ENCODE measurements at regions not wholly inside any gene's neighbourhood (a gene's known extent, or its start where the extent isn't known, plus 50 kb on each side); places are given as distances from the start of the nearest gene placed in this dataset.

DNA sequence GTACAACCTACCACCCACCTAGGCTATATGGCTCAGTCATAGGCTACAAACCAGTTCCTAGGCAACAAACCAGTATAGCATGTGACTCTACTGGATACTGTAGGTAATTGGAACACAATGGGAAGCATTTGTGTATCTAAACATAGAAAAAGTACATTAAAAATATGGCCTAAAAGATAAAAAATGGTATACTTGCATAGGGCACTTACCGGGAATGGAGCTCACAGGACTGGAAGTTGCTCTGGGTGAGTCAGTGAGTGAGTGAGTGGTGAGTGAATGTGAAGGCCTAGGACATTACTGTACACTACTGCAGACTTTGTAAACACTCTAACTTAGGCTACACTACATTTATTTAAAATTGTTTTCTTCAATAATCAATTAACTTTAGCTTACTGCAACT is 139.2 kb upstream of the RBPJ start:
- intact Hi-C loops (cut with micrococcal nuclease) = no loop called here
- H3K27ac Mint-ChIP-seq = no peak overlapping the region
- Histone ChIP-seq H3K36me3 (ENCODE audit: control insufficient read depth, insufficient read depth, low read length) (no peaks in the 10 kb centered on the region), H3K27me3 (ENCODE audit: control insufficient read depth, insufficient read depth, low read length) (no peaks in the 10 kb centered on the region), H3K4me1 (ENCODE audit: control insufficient read depth, insufficient read depth, low read length) (no peaks in the 10 kb centered on the region), H3K27ac (ENCODE audit: low read length) (no peak overlapping the region), H3K4me3 (ENCODE audit: low read length) (no peak overlapping the region), H3K9me3 (ENCODE audit: control insufficient read depth, insufficient read depth, low read length) (no peaks in the 10 kb centered on the region)
- DNase-seq (no peak), ATAC-seq (no peak)
- TF ChIP-seq CTCF (IDR thresholded peaks at IDR 0.05) = no peak
- peaks cover 0 to 6% of the 10 kb centered on the region in 2 donors for H3K27me3 Mint-ChIP-seq (ENCODE audit: low read depth in 2 of 2)
- H3K9me3 Mint-ChIP-seq = no peaks in the 10 kb centered on the region
- 83% methylated on average over 1 of the region's 1 CpG for WGBS (ENCODE audit: insufficient coverage)
- H3K36me3 Mint-ChIP-seq = no peaks in the 10 kb centered on the region
- no peaks in the 10 kb centered on the region for H3K4me1 Mint-ChIP-seq
- H3K4me3 Mint-ChIP-seq = no peak overlapping the region

GRCh38 chr4:26183017-26183416 is 137.8 kb upstream of the RBPJ start:
- no peak for TF ChIP-seq CTCF (IDR thresholded peaks at IDR 0.05)
- WGBS (ENCODE audit: insufficient coverage) = 95% methylated on average over 4 of the region's 5 CpGs

GRCh38 chr4:26185436-26185835 is 135.4 kb upstream of the RBPJ start:
- H3K36me3 ChIP-seq (ENCODE audit: control insufficient read depth, insufficient read depth, low read length) = no peaks in the 10 kb centered on the region
- peaks cover 5 to 11% of the 10 kb centered on the region in 2 donors for H3K27me3 Mint-ChIP-seq (ENCODE audit: low read depth in 2 of 2)
- H3K27ac Mint-ChIP-seq = no peak overlapping the region
- TF ChIP-seq CTCF (IDR thresholded peaks at IDR 0.05) = no peak
- no peaks in the 10 kb centered on the region for H3K36me3 Mint-ChIP-seq
- no peak overlapping the region for H3K4me3 ChIP-seq (ENCODE audit: low read length)
- DNase-seq (no peak), ATAC-seq (no peak)
- H3K9me3 ChIP-seq (ENCODE audit: control insufficient read depth, insufficient read depth, low read length) = no peaks in the 10 kb centered on the region
- no peaks in the 10 kb centered on the region for H3K4me1 Mint-ChIP-seq
- H3K27me3 ChIP-seq (ENCODE audit: control insufficient read depth, insufficient read depth, low read length) = no peaks in the 10 kb centered on the region
- H3K4me3 Mint-ChIP-seq = no peak overlapping the region
- no peak overlapping the region for H3K27ac ChIP-seq (ENCODE audit: low read length)
- H3K9me3 Mint-ChIP-seq = no peaks in the 10 kb centered on the region
- WGBS (ENCODE audit: insufficient coverage) = 98% methylated on average over 7 of the region's 7 CpGs
- intact Hi-C loops (cut with micrococcal nuclease) = no loop called here
- H3K4me1 ChIP-seq (ENCODE audit: control insufficient read depth, insufficient read depth, low read length) = no peaks in the 10 kb centered on the region

More at GRCh38 chr4:26183017-26183416, 137.8 kb upstream of the RBPJ start:
- H3K27me3 Mint-ChIP-seq (ENCODE audit: low read depth in 2 of 2) = peaks cover 0 to under 1% of the 10 kb centered on the region in 2 donors
- H3K4me1 ChIP-seq (ENCODE audit: control insufficient read depth, insufficient read depth, low read length) = no peaks in the 10 kb centered on the region
- H3K27me3 ChIP-seq (ENCODE audit: control insufficient read depth, insufficient read depth, low read length) = no peaks in the 10 kb centered on the region
- intact Hi-C loops (cut with micrococcal nuclease) = no loop called here
- no peak overlapping the region for H3K4me3 Mint-ChIP-seq
- no peaks in the 10 kb centered on the region for H3K4me1 Mint-ChIP-seq
- ATAC-seq (no peak), DNase-seq (no peak)
- H3K36me3 Mint-ChIP-seq = no peaks in the 10 kb centered on the region
- H3K9me3 ChIP-seq (ENCODE audit: control insufficient read depth, insufficient read depth, low read length) = no peaks in the 10 kb centered on the region
- no peaks in the 10 kb centered on the region for H3K36me3 ChIP-seq (ENCODE audit: control insufficient read depth, insufficient read depth, low read length)
- H3K4me3 ChIP-seq (ENCODE audit: low read length) = no peak overlapping the region
- H3K27ac ChIP-seq (ENCODE audit: low read length) = no peak overlapping the region
- no peak overlapping the region for H3K27ac Mint-ChIP-seq
- no peaks in the 10 kb centered on the region for H3K9me3 Mint-ChIP-seq

DNA sequence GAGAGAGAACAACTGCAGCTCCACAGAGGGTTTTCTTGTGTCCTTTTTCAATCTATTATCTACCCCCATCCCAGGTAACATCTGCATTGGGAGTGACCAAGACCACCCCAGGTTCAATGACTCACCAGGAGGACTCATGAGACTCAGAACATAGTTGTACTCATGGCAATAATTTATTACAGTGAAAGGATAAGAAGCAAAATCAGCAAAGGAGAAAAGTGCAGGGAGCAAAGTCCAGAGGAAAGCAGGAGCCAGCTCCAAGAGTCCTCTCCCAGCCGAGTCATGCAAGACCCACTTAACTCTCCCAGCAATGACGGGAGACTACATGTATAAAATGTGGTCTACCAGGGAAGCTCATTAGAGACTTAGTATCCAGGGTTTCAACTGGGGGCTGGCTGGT is 129.5 kb upstream of the RBPJ start:
- no peak for TF ChIP-seq CTCF (IDR thresholded peaks at IDR 0.05)

More for the DNA sequence above, 129.5 kb upstream of the RBPJ start:
- H3K27ac Mint-ChIP-seq = no peak overlapping the region
- 100% methylated on average over 2 of the region's 2 CpGs for WGBS (ENCODE audit: insufficient coverage)
- Histone ChIP-seq H3K27ac (ENCODE audit: low read length) (no peak overlapping the region), H3K27me3 (ENCODE audit: control insufficient read depth, insufficient read depth, low read length) (no peaks in the 10 kb centered on the region), H3K9me3 (ENCODE audit: control insufficient read depth, insufficient read depth, low read length) (no peaks in the 10 kb centered on the region), H3K4me1 (ENCODE audit: control insufficient read depth, insufficient read depth, low read length) (peaks cover 3% of the 10 kb centered on the region), H3K4me3 (ENCODE audit: low read length) (no peak overlapping the region), H3K36me3 (ENCODE audit: control insufficient read depth, insufficient read depth, low read length) (no peaks in the 10 kb centered on the region)
- H3K9me3 Mint-ChIP-seq = no peaks in the 10 kb centered on the region
- peaks cover 9 to 15% of the 10 kb centered on the region in 2 donors for H3K4me1 Mint-ChIP-seq
- H3K4me3 Mint-ChIP-seq = no peak overlapping the region
- ATAC-seq = no peak
- H3K27me3 Mint-ChIP-seq (ENCODE audit: low read depth in 2 of 2) = peaks cover 10 to 21% of the 10 kb centered on the region in 2 donors
- no peaks in the 10 kb centered on the region for H3K36me3 Mint-ChIP-seq
- intact Hi-C loops (cut with micrococcal nuclease) = no loop called here
- DNase-seq = no peak

Measured in natural killer cell (primary cell).